GM12864 (cell line): ENCODE measurements at regions not wholly inside any gene's neighbourhood (a gene's known extent, or its start where the extent isn't known, plus 50 kb on each side); places are given as distances from the start of the nearest gene placed in this dataset.

Source experiments
- DNase-seq: peaks from one replicate; pipeline ENCODE4 v3.0.0-alpha.2; 2011; ENCODE audit warnings: low read depth
- H3K4me3 ChIP-seq: 2 replicates; pipeline ENCODE4 v1.5.1; 2011; ENCODE audit warnings: mild to moderate bottlenecking, low read depth, low read length, control low read depth
- TF ChIP-seq, protein P1 (sequence below): IDR thresholded peaks from 2 replicates; pipeline ENCODE4 v1.5.1; 2011; ENCODE audit warnings: low read depth, mild to moderate bottlenecking, moderate library complexity, low read length, control low read depth, inconsistent platforms; ENCODE audit errors: missing control alignments

DNA sequence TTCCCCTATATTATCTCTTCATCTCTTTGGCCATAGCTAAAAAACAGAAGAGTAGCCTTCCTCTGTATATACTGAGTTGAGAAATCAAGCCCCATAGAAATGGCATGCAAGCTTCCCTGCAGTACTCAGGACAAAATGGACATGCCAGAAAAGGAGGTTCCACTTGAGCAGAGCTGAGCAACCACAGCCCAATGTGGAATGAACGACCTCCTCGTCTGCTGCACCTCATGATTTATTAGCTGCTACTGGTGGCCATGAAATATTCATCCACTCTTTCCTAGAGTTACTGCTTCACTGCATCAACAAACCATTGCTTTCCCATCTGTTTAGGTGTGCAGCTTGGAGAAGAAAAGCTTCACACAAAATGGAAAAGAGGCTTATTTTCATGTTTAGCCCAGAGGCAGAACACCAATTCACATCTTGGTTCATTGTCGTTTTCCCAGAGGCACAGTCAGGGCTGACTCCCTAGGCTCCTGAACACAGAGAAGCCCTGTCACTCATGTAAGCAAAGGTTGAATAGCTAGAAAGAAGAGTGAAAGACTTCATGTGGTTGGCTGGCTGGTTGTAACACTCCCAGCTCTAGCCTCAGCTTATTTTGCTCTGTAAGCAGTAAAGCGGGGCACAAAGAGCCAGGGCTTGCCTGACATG is 148.0 kb downstream of the TSEN15 start:
- TF ChIP-seq, protein P1, sequence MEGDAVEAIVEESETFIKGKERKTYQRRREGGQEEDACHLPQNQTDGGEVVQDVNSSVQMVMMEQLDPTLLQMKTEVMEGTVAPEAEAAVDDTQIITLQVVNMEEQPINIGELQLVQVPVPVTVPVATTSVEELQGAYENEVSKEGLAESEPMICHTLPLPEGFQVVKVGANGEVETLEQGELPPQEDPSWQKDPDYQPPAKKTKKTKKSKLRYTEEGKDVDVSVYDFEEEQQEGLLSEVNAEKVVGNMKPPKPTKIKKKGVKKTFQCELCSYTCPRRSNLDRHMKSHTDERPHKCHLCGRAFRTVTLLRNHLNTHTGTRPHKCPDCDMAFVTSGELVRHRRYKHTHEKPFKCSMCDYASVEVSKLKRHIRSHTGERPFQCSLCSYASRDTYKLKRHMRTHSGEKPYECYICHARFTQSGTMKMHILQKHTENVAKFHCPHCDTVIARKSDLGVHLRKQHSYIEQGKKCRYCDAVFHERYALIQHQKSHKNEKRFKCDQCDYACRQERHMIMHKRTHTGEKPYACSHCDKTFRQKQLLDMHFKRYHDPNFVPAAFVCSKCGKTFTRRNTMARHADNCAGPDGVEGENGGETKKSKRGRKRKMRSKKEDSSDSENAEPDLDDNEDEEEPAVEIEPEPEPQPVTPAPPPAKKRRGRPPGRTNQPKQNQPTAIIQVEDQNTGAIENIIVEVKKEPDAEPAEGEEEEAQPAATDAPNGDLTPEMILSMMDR, result no peak
- H3K4me3 ChIP-seq, result no peak overlapping the region
- no peak for DNase-seq

DNA sequence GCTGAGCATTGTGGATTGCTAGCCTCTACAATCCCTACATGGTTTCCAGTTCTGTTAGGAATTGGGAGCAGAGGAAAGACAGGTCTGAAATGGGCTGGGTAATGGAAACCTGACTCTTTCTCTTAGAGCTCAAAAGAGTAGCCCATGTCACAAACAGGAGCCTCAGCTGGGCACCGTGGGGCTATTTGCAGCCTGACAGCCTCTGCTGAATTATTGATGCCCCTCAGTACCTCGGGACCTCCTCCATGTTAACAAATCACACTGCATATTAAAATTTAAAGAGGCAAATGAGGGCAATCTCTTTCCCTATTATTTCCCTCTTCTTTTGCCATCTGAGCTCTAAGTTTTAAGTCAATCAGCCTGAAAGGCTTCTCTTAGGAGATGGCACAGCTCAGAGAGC is 157.1 kb downstream of the TSEN15 start:
- no peak for DNase-seq
- H3K4me3 ChIP-seq, result no peak overlapping the region
- TF ChIP-seq, protein P1, result no peak

DNA sequence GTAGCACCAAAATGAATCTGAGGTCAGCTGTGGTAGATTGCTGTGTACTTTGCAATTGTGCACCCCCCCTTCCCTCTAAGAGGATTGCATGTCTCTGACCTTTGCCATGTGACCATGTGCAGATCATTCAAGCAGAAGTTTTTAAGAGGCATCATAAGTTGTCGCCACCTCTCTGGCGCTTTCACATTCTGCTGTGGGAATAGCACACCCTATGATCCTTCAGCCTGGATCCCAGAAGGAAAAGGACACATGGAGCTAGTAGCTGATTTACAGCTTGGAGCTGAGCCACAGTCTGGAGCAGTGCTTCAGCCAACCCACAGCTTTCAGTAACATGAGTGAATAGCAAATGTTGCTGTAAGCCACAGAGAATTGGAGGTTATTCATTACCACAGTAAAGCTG is 158.5 kb downstream of the TSEN15 start:
- TF ChIP-seq, protein P1, result no peak
- no peak overlapping the region for H3K4me3 ChIP-seq
- no peak for DNase-seq

DNA sequence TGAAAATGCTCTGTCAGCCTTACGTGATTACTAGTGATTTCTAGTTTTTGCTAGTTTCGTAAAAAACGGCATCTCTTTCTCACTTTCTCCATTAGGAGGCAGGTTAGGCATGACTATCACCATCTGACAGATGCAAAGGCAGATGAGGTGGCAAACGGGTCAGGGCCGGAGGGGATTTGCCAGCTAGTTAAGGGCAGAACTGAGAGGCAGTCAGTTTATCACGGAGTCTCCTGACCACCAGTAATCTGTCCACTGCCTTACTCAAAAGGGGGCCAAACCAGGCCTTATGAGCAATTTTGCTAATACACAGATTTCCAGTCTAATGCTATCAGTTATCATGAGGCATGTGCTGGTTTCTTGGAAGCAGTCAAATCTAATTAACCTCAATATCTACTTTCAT is 159.3 kb downstream of the TSEN15 start:
- no peak overlapping the region for H3K4me3 ChIP-seq
- TF ChIP-seq, protein P1, result no peak
- DNase-seq, result no peak

DNA sequence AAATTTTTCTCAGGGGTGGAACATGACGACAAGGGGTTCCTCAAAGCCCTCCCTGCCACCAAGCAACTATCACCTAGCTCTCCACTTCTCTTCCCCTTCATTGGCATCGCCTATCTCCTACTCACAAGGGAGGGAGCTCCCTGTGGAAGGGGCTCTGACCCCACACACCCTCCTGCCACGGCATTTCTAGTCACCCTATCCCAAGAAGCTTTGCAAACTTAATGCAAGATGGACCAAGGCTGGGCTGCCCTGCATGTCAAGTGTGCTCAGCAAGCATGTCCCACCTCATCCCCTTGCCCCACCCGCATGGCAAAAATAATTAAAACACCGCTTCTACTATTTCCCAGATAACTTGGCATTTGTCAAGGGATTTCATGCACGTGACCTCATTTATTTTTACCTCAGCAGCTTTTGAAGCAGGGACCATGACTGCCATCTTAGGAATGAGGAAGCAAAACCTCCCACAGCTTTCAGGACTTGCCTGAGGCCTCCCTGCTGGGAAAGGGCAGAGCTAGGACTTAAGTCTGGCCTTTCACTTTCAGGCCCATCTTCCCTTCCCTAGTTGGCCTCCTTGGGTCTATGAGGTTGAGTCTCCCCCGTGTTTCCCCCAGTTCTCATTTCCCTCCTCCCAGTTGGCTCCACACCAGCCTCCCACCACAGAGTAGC is 161.3 kb downstream of the TSEN15 start:
- TF ChIP-seq, protein P1, result no peak
- DNase-seq, result no peak
- H3K4me3 ChIP-seq, result no peak overlapping the region

DNA sequence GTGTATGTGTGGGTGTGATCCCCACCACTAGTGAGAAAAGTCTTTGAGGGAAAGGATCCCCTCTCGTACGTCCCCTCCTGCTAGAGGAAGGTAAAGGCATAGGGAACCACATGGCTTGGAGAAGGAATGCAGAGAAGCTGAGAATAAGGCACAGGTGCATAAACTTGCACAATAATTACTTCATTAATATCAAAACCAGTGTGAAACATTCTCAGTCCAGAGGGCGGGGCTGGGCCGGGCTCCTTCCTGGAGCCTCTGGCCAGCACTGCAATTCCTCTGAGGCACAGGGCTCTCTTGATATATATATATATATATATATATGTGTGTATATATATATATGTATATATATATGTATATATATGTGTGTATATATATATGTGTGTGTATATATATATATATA is 162.6 kb downstream of the TSEN15 start:
- H3K4me3 ChIP-seq, result no peak overlapping the region
- no peak for DNase-seq
- TF ChIP-seq, protein P1, result no peak
